Fibroblast of mammary gland (primary cell): ENCODE measurements at regions not wholly inside any gene's neighbourhood (a gene's known extent, or its start where the extent isn't known, plus 50 kb on each side); places are given as distances from the start of the nearest gene placed in this dataset.
"Not testable (repeated sequence)": the region's sequence is repeated elsewhere in the genome, so short reads cannot be mapped to it uniquely, and the experiment has no call there.

ENCODE experiments used
- DNase-seq: peaks from one replicate; pipeline ENCODE4 v3.0.0-alpha.2; 2010; ENCODE audit warnings: low read depth
- H3K4me3 ChIP-seq: 2 replicates; pipeline ENCODE4 v1.5.1; 2011; ENCODE audit warnings: low read depth, mild to moderate bottlenecking, low read length, moderate library complexity; ENCODE audit not compliant: control insufficient read depth
- TF ChIP-seq, protein P1 (sequence below): conservative IDR thresholded peaks from 2 replicates; pipeline ENCODE4 v1.5.1; 2011; ENCODE audit warnings: low read depth, low read length, inconsistent platforms; ENCODE audit not compliant: control insufficient read depth, insufficient read depth

- TF ChIP-seq, protein P1, sequence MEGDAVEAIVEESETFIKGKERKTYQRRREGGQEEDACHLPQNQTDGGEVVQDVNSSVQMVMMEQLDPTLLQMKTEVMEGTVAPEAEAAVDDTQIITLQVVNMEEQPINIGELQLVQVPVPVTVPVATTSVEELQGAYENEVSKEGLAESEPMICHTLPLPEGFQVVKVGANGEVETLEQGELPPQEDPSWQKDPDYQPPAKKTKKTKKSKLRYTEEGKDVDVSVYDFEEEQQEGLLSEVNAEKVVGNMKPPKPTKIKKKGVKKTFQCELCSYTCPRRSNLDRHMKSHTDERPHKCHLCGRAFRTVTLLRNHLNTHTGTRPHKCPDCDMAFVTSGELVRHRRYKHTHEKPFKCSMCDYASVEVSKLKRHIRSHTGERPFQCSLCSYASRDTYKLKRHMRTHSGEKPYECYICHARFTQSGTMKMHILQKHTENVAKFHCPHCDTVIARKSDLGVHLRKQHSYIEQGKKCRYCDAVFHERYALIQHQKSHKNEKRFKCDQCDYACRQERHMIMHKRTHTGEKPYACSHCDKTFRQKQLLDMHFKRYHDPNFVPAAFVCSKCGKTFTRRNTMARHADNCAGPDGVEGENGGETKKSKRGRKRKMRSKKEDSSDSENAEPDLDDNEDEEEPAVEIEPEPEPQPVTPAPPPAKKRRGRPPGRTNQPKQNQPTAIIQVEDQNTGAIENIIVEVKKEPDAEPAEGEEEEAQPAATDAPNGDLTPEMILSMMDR: no peak
- no peak for DNase-seq
- no peak overlapping the region for H3K4me3 ChIP-seq
Measured at GRCh38 chr7:112982441-112983063, 104.1 kb downstream of the GPR85 start.

DNA sequence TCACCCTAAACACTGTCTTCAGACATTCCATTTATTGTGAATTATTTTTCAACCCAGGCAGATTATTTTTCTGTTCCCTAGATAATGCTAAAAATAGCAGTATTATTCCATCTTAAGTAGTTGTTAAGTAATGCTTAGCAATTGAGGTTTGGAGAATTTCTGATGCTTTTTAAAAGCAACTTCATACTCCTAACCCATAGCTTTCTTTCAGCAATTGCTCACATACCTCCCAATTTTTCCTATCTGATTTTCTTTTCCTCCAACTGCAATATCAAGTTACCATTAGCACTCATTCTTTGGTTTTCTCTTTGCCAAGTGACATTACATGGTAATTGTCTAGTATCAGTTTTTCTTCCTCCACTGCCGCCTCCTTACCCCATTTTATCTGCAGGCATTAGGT, 104.7 kb downstream of the GPR85 start:
- DNase-seq: no peak
- TF ChIP-seq, protein P1: no peak
- H3K4me3 ChIP-seq: no peak overlapping the region

DNA sequence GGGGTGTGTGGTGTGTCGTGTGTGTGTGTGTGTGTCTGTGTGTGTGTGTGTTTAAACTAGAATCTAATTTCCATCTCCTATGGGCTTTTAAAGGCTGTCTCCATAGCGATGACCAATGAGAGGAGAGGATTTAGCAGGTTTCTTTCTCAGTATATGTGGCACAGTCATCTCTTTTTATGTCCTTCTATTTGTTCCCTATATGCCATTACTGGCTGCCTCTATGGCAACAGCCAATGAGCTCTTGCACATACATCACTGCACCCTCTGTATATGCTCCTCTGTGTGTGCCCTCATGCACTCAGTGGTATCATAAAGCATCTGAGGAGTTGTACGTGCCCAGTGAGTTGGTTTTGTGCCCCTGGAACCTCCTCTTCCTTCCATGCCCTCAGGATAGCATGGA, 107.6 kb downstream of the GPR85 start:
- not testable (repeated sequence) for DNase-seq, H3K4me3 ChIP-seq

- not testable (repeated sequence) for DNase-seq, H3K4me3 ChIP-seq
Measured at GRCh38 chr7:112977244-112977955, 109.2 kb downstream of the GPR85 start.

GRCh38 chr7:112970771-112971170, 115.9 kb downstream of the GPR85 start:
- no peak overlapping the region for H3K4me3 ChIP-seq
- TF ChIP-seq, protein P1: peak; percentile 23
- DNase-seq: no peak

DNA sequence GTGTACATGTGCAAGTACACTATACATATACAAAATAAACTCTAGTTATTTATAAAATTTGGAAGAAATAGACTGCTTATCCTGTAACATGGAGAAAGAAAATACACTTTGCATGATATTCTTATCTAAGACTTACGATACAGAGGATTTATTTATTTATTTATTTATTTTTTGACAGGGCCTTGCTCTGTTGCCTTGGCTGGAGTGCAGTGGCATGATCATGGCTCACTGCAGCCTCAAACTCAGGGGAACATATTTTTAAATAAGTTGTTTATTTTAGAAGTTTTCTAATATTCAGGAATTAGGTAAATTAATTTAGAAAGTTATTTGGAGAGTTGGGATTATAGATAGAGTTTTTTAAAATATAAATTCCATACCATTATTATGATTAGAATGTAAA, 116.7 kb downstream of the GPR85 start:
- TF ChIP-seq, protein P1: no peak
- DNase-seq: no peak
- H3K4me3 ChIP-seq: no peak overlapping the region

GRCh38 chr7:112965506-112965905, 121.1 kb downstream of the GPR85 start:
- no peak overlapping the region for H3K4me3 ChIP-seq
- no peak for DNase-seq
- TF ChIP-seq, protein P1: no peak

- TF ChIP-seq, protein P1: no peak
- H3K4me3 ChIP-seq: no peak overlapping the region
- DNase-seq: no peak
Measured at GRCh38 chr7:112963634-112964033, 123.0 kb downstream of the GPR85 start.
